ENCODE measurements at regions not wholly inside any gene's neighbourhood (a gene's known extent, or its start where the extent isn't known, plus 50 kb on each side); places are given as distances from the start of the nearest gene placed in this dataset.
"Not testable (repeated sequence)": the region's sequence is repeated elsewhere in the genome, so short reads cannot be mapped to it uniquely, and the experiment has no call there.

DNA sequence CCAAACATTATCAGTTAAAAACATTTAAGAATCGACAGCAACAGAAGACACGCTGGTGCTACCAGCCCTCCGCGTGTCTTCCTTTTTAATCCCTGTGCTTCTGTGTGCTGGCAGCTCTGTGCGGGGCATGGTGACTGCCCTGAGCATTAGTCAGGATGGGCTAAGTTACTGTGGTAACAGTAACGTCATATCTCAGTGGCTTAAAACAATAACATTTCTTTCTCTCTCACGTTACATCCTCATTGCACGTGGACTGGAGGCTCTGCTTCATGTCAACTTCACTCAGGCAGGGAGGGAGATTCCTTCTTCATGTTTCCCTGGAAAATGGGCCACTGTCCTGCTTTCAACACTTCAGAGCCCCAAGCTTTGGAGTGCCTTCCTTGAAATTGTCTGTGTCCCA lies 378.5 kb downstream of the CCSER2 start:
- DNase-seq, result no peak

DNA sequence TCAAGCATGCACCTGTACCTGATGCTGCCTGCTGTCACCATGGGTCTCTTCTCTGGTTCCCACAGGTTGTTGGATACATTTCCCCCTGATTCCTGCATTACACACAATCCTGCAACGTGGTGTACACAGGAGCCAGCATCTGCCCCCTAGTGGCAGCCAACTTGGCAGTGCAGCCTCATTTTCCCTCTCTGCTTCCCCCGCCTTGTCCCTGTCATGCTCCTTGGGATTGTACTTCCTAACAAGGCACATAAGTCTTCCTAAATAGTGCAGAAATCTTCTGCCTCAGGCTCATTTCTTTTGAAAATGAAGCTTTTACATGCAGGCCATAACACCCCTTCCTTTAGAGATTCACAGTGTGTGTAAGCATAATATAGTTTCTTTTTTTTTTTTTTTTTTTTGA lies 387.5 kb downstream of the CCSER2 start:
- DNase-seq, result no peak

DNA sequence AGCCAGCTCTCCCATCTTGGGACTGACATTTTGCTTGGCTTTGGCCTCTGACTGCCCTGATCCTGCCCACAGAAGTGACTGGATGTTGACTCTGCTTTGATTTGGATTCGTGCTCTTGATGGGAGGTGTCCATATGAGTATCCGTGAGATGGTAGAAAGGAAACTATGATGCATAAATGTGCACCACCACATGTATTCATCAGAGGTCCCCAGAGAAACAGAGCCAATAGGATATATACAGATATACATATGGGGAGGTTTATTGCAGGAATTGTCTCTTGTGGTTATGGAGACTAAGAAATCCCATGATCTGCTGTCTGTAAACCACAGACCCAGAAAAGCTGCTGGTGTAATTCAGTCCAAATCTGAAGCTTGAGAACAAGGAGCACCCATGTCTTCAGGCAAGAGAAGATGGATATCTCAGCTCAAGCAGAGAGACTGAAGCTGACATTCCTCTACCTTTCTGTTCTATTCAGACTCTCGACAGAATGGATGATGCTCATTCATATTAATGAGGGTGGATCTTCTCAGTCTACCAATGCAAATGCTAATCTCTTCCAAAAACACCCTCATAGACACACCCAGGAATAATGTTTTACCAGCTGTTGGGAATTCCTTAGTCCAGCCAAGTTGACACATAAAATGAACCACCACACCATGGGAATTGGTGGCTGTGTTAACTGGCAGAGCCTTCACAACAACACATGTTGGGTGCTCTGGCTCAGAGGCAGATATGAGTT lies 390.7 kb downstream of the CCSER2 start:
- DNase-seq, result no peak

DNA sequence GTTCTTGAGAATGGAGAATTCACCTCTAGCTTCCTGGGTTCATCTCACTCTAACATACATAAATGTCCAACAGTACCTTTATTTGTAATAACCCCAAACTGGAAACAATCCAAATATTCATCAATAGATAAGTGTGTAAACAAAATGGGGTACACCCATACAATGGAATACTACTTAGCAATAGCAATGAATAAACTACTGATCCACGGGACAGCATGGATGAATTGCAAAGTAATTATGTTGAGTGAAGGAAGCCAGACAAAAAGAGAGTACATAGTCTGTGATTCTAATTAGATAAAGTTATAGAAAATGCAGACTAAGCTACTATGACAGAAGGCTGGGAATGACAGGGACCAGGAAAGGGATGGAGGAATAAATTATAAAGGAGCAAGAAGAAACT lies 391.3 kb downstream of the CCSER2 start:
- no peak for DNase-seq

DNA sequence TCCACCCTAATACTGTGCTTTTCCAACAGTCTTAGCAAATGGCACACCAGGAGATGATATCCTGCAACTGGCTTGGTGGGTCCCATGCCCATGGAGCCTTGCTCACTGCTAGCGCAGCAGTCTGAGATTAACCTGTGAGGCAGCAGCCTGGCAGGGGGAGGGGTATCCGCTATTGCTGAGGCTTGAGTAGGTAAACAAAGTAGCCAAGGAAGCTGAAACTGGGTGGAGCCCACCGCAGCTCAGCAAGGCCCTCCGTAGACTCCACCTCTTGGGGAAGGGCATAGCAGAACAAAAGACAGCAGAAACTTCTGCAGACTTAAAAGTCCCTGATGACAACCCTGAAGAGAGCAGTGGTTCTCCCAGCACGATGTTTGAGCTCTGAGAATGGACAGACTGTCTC lies 399.0 kb downstream of the CCSER2 start:
- no peak for DNase-seq

DNA sequence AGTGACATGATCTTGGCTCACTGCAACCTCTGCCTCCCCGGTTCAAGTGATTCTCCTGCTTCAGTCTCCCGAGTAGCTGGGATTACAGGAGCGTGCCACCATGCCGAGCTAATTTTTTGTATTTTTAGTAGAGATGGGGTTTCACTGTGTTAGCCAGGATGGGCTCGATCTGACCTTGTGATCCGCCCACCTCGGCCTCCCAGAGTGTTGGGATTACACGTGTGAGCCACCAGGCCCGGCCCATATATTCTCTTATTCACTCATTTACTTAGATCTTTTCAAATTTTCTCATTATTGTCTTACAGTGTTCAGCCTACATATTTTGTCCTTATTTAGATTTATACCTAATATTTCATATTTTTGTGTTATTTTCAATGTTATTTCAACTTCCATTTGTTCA lies 410.7 kb downstream of the CCSER2 start:
- DNase-seq, result not testable (repeated sequence)

DNA sequence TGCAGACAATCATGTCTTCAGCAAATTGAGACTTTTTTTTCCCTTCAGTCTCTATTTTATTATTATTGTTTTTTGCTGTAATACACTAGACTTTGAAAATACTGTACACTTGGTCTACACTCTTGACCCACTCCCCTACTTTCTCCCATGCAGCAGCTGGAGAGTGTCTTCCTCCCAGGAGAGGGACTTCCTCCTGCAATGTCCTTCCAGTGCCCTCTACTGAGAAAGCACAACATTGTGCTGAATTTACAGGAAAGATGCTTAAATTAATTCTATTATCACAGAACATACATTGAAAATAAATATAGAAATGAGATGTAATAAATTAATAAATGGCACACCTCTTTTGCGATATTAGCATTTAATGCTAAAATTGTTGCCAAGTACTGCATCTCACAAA lies 411.3 kb downstream of the CCSER2 start:
- DNase-seq, result no peak

DNA sequence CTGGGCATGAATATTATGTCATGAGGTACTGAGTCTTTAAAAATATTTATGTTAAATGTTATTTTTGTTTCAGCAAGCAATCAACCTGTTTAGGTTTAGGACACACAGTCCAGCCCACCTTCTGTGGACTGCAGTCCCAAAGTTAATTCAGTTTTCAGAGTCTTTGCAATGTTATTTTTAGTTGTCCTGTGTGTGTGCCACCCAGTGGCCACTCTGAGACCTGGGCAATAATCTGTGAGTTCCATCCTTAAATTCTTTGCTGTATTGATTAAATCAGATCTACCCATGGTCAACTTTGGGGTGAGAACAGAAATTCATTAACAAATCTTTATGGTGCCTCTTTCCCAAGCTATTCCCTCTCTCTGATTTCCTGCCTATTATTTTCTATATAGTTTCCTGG lies 415.1 kb downstream of the CCSER2 start:
- DNase-seq, result no peak

DNA sequence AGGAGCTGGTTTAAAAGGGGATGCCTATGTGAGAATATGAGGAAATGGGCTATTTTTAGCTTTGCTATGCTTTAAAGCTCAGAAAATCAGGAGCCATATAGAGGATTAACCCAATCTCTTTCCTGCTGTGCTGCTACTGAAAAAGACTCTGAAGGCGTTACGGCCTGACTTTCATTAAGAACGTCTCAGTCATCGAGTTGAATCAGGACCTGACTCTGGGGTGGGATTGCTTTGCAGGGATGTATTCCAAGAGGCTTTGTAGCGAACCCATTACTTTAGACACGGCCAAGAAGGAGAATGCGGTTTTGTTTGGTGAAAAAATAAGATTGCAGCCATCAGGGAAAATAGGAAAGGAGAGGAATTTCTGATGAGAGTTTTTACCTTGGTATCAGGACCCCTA lies 426.9 kb downstream of the CCSER2 start:
- DNase-seq, result no peak

DNA sequence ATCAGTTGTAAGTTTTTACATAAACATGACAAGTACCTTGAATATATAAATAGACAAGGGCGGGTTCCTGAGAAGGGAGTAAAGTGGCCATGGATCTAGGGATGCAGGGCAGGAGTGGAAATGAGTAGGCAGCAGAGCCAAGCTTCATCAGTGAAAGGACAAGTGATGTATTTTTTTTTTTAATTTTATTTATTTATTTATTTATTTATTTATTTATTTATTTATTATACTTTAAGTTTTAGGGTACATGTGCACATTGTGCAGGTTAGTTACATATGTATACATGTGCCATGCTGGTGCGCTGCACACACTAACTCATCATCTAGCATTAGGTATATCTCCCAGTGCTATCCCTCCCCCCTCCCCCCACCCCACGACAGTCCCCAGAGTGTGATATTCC lies 428.3 kb downstream of the CCSER2 start:
- DNase-seq, result not testable (repeated sequence)

DNA sequence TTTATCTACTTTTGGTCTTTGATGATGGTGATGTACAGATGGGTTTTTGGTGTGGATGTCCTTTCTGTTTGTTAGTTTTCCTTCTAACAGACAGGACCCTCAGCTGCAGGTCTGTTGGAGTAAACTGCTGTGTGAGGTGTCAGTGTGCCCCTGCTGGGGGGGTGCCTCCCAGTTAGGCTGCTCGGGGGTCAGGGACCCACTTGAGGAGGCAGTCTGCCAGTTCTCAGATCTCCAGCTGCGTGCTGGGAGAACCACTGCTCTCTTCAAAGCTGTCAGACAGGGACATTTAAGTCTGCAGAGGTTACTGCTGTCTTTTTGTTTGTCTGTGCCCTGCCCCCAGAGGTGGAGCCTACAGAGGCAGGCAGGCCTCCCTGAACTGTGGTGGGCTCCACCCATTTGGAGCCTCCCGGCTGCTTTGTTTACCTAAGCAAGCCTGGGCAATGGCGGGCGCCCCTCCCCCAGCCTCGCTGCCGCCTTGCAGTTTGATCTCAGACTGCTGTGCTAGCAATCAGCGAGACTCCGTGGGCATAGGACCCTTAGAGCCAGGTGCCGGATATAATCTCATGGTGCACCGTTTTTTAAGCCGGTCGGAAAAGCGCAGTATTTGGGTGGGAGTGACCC lies 433.7 kb downstream of the CCSER2 start:
- not testable (repeated sequence) for DNase-seq

DNA sequence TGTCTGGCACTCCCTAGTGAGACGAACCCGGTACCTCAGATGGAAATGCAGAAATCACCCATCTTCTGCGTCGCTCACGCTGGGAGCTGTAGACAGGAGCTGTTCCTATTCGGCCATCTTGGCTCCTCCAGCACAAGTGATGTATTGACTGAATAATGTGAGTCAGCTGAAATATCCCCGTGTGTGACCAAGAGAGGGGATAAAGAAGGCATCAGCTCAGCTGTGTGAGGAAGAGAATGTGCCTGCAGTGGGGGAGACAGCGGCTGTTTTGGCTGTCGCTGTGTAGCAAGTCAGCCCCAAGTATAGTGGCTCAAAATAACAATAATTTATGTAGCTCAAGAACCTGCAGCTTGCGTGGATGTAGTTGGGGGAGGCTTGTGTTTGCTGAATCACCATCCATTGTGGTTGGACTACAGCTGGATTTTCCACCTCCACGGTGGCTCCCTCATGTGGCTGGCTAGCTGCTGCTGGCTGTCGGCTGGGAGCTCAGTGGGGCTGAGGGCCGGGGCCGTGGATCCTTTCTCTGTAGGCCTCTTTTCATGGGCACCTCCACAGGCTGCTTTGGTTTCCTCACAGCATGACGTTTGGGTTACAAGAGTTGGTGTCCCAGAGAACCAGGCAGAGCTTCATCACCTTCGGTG lies 434.5 kb downstream of the CCSER2 start:
- DNase-seq, result no peak

DNA sequence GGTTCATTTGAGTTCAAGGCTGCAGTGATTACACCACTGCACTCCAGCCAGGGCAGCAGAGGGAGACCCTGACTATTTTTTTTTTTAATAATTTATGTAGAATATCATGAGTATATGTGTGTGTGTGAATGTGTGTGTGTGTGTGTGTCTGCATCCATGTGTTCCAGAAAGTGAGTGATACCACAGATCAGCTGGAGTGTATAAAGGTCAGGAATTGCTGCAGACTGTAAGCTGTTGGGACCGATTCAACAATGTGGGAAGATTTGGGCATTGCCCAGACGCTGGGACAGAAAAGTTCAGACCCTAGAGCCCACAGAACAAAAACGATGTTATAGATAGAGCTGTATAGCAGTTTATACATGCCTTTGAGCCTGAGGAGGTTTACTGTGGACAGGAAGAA lies 435.6 kb downstream of the CCSER2 start:
- no peak for DNase-seq

DNA sequence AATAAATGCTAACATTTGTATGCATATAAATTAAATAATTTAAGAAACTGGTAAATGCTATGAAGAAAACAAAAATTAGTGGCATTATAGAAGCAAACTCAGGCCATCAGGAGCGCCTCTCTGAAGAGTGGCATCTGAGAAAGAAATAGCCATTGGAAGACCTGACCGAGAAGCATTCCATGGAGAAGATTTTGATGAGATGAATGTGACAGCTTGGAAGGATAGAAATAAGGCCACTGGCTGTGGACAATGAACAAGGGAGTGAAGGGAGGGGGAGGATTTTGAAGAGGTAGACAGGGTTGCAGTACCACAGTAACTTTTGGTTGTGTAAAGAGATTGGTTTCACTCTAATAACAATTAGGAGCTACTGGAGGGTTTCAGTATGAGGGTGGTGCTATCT lies 436.7 kb downstream of the CCSER2 start:
- no peak for DNase-seq

DNA sequence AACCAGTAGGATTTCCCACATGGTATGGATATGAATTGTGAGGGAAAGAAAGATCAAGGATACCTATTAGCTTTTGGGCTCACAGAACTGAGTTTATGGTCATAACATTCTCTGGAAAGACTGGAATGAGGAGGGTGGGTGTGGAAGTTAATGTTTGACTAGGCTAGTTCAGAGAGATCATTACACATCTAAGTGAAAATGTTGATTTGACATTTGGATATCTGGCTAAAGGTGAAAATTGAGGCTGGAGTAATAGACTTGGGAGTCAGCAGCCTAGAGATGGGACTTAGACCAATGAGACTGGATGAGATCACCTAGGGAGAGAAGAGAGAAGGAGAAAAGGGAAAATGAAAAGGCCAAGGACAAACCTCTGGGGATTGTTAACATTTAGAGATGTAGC lies 437.3 kb downstream of the CCSER2 start:
- DNase-seq, result no peak

DNA sequence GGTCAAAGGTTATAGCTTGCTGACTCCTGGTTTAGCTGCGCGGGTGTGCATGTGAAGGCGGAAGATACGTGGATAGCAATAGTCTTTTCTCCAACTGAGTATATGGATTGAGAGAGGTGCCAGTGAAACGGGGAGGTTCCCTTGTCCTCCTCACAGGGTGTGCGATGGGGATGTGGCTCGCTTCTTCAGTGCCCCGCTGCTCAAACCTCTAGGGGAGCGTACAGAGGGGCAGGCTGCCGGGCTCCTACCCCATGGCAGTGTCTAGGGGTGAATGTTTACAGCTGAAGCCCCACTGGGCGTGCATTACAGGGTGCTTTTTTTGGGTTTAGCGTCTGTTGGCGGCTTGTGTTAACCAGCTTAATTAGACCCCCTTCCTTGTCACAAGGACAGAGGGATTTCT lies 438.5 kb downstream of the CCSER2 start:
- DNase-seq, result no peak

DNA sequence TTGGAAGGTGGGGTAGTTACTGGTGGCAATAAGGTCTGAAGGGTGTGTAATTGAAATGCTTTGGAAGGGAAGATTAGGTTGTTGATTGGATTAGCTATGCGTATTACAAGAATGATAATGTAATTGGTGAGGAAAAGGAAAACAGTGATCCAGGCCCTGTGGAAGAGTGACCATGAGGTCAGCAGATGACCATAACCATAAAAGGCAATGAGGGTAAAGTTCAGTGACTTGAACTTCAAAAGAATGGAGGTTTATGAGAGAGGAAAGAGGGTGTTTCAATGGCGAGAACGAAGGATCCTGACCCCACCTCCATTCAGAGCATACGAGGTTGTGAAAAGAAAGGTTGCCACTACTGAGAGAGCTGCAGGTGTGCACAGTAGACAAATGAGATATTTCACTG lies 439.7 kb downstream of the CCSER2 start:
- DNase-seq, result no peak

DNA sequence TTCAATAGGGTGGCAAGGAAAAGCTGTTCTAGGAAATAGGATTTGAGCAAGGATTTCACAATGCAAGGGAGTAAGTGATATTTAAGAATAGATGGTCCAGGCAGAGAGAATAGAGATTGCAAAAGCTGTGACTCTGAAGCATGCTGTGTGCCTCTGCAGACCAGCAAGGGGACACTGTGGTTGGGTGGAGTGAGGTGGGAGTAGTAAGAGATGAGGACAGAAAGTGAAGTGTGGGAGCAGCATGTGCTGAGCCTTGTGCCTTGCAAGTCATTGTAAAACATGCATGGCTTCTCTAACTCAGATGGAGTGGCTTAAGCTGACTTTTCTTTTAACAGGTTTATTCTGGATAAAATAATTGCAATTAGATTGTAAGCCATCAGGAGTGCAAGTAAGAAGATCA lies 442.4 kb downstream of the CCSER2 start:
- no peak for DNase-seq

DNA sequence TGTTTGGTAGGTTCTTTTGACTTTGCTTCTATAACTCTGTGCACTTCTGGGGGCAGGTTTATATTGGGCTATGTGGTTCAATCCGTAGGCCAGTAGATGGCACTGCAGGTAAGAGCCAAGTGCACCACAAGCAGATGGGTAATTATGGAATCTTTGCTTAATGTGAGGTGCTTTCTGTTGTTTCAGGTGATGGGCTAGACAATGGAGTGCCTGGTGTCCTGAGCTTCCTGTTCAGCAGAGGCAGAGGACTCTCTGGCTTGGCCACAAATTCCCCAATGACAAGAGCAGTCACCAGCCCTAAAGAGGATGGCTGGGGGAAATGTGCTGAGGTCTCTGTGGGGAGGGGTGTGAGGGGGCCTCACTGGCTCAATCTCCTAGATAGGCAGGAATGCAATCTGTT lies 455.0 kb downstream of the CCSER2 start:
- peak; percentile 17 for DNase-seq

DNA sequence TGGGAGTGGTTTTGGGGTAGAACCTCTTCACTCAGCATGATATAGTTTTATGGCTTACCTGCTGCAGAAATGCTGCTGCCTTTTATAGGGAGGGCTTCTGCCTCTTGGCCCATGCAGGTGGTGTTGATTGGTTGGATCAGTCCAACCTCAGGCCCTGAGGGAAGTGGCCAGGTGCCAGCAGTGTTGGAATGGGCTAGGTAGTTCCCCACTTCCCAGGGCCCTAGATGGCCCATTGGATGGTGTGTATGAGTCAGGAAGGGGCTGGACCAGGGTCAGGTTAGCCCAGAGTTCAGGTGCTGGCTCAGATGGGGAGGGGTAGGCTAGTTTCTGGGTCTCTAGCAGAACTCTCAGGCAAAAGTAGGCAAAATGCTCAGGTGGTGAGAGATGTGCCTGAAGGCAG lies 455.5 kb downstream of the CCSER2 start:
- no peak for DNase-seq

DNA sequence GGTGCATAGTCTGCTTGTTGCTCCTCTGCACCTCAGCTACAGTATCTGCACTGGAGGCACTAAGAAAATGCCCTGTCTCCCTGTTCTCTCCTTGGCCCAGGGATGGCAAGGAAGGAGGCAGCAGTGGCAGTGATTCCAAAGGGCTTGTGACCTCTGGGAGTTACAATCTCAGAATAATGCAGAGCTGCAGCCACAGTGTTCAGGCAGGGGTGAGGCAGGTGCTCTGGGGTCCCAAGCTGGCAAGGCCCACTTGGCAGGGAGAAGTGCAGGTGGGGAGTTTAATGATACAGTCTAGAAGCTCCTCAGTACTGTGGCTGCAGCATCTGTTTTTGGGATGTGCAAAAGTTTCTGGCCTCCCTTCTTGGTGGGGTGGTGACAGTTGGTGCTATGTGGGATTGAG lies 456.4 kb downstream of the CCSER2 start:
- no peak for DNase-seq

DNA sequence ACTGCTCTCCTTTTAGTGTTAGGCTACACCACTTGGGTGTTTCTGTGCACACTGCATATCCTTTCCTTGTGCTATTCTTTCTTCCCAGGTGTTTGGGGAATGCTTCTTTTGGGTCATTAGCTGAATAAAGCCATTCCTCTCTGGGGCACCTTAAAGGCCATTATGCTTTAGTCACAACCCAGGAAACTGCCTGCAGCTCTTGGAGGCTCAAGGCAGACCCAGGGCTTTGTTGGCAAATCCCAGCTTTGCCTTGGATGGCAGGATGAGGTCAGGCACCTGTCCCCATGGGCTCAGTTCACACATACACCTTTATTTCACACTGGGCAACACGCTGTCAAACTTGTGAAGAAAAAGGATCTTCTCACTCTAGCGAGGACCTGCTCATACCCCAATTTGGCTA lies 460.6 kb downstream of the CCSER2 start:
- DNase-seq, result no peak

DNA sequence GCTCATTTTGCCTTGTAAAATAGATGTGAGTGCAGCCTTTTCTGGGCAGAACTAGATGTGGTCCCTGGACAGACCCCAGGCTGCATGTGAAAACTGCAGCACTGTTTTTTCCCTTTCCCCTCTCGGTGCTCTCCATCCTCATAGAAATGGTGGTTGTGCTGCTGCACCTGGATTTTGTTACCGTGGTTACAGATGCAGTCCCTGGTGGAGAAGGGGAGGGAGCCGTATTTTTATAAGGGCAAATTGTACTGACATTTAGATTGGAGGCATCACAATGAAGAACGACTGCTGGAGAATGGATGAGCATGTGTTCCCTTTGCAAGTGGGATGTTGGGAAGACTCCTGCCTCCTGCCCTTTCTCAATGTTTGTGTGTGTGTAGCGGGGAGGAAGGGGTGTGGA lies 469.9 kb downstream of the CCSER2 start:
- peak; percentile 52 for DNase-seq

DNA sequence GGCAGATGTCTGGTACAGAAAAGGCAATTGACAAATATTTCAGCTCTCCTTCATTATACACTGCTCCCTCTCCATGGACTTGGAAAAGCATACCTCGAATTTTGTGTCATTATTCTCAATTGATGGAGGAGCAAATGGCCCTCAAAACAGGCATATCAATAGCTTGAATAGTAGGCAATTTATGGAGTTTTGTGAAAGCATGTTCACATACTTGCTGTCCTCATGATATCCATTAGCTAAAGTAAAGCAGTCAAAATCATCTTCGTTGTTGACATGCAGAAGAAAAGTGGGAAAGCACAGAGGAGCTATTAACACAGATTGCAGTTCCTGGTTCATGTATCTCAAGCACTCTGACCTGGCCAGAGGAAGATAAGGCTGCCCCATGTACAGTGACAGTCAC lies 472.8 kb downstream of the CCSER2 start:
- DNase-seq, result no peak

DNA sequence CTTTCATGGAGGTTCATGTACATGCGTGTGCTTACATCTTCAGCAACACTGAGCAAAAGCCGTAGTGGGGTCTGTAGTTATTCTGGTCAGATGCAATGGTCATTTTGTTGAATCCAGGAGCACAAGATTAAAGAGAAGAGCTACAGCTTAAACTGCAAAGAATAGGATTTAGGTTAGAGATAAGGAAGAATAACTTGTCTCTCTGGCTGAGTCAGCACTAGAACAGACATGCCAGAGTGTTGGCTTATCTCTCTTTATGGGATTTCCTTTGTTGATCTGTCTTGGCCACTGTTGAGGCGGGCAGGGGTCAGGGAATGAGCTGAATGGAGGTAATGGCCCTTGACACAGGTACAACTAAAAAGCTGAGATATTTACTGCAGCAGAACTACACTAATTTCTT lies 473.5 kb downstream of the CCSER2 start:
- no peak for DNase-seq

All from NCI-H2227 treated with DMSO at 0.1 percent for 48 hours (cell line).